Stimulated activated CD4-positive, alpha-beta T cell treated with anti-CD3 and anti-CD28 coated beads, TNF-alpha, amount 100 ng/mL, for 4 hours (primary cell): ENCODE measurements at regions not wholly inside any gene's neighbourhood (a gene's known extent, or its start where the extent isn't known, plus 50 kb on each side); places are given as distances from the start of the nearest gene placed in this dataset.

Experiments used
- DNase-seq, 3 experiments: peaks; one replicate each; pipeline ENCODE4 v3.0.0-alpha.2; 2020; ENCODE audit warnings: low read depth in 3 of 3

- no peak for DNase-seq
Observed at GRCh38 chr12:125225641-125226040, 160.4 kb downstream of the AACS start.

GRCh38 chr12:125228519-125229260, 163.5 kb downstream of the AACS start:
- no peak for DNase-seq

- no peak for DNase-seq
Observed at GRCh38 chr12:125229878-125230530, 164.8 kb downstream of the AACS start.

GRCh38 chr12:125233319-125233718, 168.1 kb downstream of the AACS start:
- DNase-seq: no peak

- DNase-seq: no peak
Observed at GRCh38 chr12:125239563-125239962, 174.3 kb downstream of the AACS start.

- no peak for DNase-seq
Observed at GRCh38 chr12:125240717-125241116, 175.5 kb downstream of the AACS start.

- no peak for DNase-seq
Observed at GRCh38 chr12:125243811-125244210, 178.6 kb downstream of the AACS start.

- no peak for DNase-seq
Observed at GRCh38 chr12:125244338-125244737, 179.1 kb downstream of the AACS start.

GRCh38 chr12:125245581-125246557, 180.6 kb downstream of the AACS start:
- no peak for DNase-seq

- no peak for DNase-seq
Observed at GRCh38 chr12:125247477-125247876, 182.2 kb downstream of the AACS start.

GRCh38 chr12:125249066-125249824, 184.0 kb downstream of the AACS start:
- no peak for DNase-seq

- no peak for DNase-seq
Observed at GRCh38 chr12:125249932-125250331, 184.7 kb downstream of the AACS start.

- DNase-seq: no peak
Observed at GRCh38 chr12:125254236-125254635, 189.0 kb downstream of the AACS start.

GRCh38 chr12:125254856-125255255, 189.6 kb downstream of the AACS start:
- DNase-seq: no peak

GRCh38 chr12:125255935-125256633, 190.8 kb downstream of the AACS start:
- DNase-seq: no peak

- no peak for DNase-seq
Observed at GRCh38 chr12:125256634-125256936, 191.3 kb downstream of the AACS start.

- no peak for DNase-seq
Observed at GRCh38 chr12:125259178-125259867, 194.1 kb downstream of the AACS start.

- no peak for DNase-seq
Observed at GRCh38 chr12:125262851-125263250, 197.6 kb downstream of the AACS start.

GRCh38 chr12:125263385-125263784, 198.2 kb downstream of the AACS start:
- no peak for DNase-seq

GRCh38 chr12:125267114-125267513, 201.9 kb downstream of the AACS start:
- DNase-seq: no peak
